ENCODE measurements at regions not wholly inside any gene's neighbourhood (a gene's known extent, or its start where the extent isn't known, plus 50 kb on each side); places are given as distances from the start of the nearest gene placed in this dataset.

DNA sequence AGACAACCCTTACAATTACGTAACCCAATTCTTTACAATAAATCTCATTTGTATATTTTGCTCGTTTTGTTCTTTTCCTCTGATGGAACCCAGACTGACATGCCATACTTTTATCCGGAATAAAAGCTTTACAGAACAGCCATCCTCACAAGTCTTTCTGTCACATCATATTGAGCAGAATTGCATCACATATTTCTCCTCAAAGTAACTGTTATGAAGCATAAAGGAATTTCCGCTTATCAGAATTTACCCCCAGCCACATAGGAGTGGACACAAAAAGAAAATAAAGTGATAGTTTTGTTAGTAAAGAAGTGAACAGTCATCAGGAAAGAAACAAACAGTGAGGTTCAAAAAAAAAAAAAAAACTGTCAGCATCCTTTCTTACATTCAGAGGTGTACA lies 539.5 kb upstream of the LUZP2 start:
- intact Hi-C loops (cut with micrococcal nuclease), result no loop called here

GRCh38 chr11:23959462-23959861 lies 537.4 kb upstream of the LUZP2 start:
- Histone ChIP-seq H3K36me3 (no peaks in the 10 kb centered on the region), H3K27ac (replicated peaks) (no peak overlapping the region), H3K4me3 (no peak overlapping the region), H3K9me3 (replicated peaks) (no peaks in the 10 kb centered on the region), H3K27me3 (ENCODE audit: low read depth) (no peaks in the 10 kb centered on the region), H3K4me1 (no peaks in the 10 kb centered on the region)
- no peak for DNase-seq
- intact Hi-C loops (cut with micrococcal nuclease), result no loop called here
- no peak for TF ChIP-seq CTCF (IDR thresholded peaks at IDR 0.05; ENCODE audit: borderline replicate concordance)

More for the DNA sequence above, 539.5 kb upstream of the LUZP2 start:
- no peaks in the 10 kb centered on the region for H3K9me3 ChIP-seq (replicated peaks)
- no peaks in the 10 kb centered on the region for H3K36me3 ChIP-seq
- no peak for DNase-seq
- no peak for TF ChIP-seq CTCF (IDR thresholded peaks at IDR 0.05; ENCODE audit: borderline replicate concordance)
- no peaks in the 10 kb centered on the region for H3K27me3 ChIP-seq (ENCODE audit: low read depth)
- no peak overlapping the region for H3K27ac ChIP-seq (replicated peaks)
- H3K4me1 ChIP-seq, result no peaks in the 10 kb centered on the region
- H3K4me3 ChIP-seq, result no peak overlapping the region

DNA sequence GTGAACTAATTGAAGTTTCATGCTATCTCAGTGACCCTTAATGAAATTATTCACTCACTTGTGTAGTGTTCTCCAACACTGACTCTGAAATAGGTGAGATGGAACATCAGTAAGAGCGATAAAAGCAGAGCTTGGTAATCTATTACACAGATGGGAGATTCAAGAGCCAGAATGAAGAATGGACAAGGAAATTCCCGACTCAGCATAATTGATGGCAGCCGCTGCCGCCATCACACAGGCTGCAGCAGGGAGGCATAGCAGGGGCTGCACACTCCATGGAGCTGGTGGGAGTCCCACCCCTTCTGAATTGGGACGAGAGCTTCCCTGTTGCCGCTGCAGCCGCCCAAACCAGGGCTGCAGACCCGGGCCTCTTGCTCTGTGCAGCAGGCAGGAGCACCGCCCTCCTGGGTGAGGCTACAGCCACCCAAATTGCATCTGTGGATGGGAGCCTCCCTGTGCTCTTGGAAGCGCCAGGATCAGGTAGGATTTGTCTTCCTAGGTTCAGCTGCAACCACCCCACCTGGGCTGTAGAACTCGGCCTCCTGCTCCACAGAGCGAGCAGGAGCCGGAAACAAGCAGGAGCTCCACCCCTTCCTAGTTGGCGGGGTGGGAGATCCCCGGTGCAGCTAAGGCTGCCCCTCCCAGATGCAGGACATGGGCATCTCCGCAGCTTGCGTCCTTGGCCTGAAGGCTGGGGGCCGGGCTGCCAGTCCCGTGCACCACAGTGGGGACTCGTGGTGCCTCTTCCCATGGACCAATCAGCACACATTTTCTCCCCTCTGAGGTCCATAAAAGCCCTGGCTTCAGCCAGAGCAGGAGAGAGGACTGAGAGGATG lies 535.1 kb upstream of the LUZP2 start:
- TF ChIP-seq CTCF (IDR thresholded peaks at IDR 0.05; ENCODE audit: borderline replicate concordance), result no peak
- no peaks in the 10 kb centered on the region for H3K4me1 ChIP-seq
- intact Hi-C loops (cut with micrococcal nuclease), result no loop called here
- H3K9me3 ChIP-seq (replicated peaks), result no peaks in the 10 kb centered on the region
- no peak overlapping the region for H3K4me3 ChIP-seq
- H3K27ac ChIP-seq (replicated peaks), result no peak overlapping the region
- no peak for DNase-seq
- H3K36me3 ChIP-seq, result no peaks in the 10 kb centered on the region
- no peaks in the 10 kb centered on the region for H3K27me3 ChIP-seq (ENCODE audit: low read depth)

DNA sequence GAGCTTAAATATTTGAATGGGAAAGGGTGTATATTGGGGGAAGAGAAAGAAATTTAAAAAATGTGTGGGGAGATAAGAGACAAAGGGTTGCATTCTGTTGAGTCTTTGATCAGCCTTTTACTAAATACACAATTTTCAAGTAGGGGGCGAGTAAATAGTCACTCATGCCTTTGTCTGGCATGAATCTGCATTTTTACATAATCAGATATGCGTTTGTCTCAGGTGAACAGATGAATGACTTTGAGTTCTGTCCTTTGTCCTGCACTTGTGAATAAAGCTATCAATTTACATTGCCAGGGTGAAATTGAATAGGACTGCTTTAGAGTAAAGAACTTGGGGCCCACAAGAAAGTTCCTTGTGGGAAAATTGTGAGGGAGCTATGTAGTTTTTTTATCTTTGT lies 523.6 kb upstream of the LUZP2 start:
- TF ChIP-seq CTCF (IDR thresholded peaks at IDR 0.05; ENCODE audit: borderline replicate concordance), result no peak
- H3K36me3 ChIP-seq, result no peaks in the 10 kb centered on the region
- intact Hi-C loops (cut with micrococcal nuclease), result no loop called here
- H3K4me1 ChIP-seq, result no peaks in the 10 kb centered on the region
- H3K27me3 ChIP-seq (ENCODE audit: low read depth), result no peaks in the 10 kb centered on the region
- no peak for DNase-seq
- no peak overlapping the region for H3K27ac ChIP-seq (replicated peaks)
- H3K9me3 ChIP-seq (replicated peaks), result no peaks in the 10 kb centered on the region
- no peak overlapping the region for H3K4me3 ChIP-seq

GRCh38 chr11:23974051-23974450 lies 522.8 kb upstream of the LUZP2 start:
- no peak overlapping the region for H3K27ac ChIP-seq (replicated peaks)
- H3K27me3 ChIP-seq (ENCODE audit: low read depth), result no peaks in the 10 kb centered on the region
- DNase-seq, result no peak
- no peak for TF ChIP-seq CTCF (IDR thresholded peaks at IDR 0.05; ENCODE audit: borderline replicate concordance)
- intact Hi-C loops (cut with micrococcal nuclease), result no loop called here
- no peaks in the 10 kb centered on the region for H3K4me1 ChIP-seq
- no peaks in the 10 kb centered on the region for H3K36me3 ChIP-seq
- H3K9me3 ChIP-seq (replicated peaks), result no peaks in the 10 kb centered on the region
- no peak overlapping the region for H3K4me3 ChIP-seq
